SU-DHL-6 (cell line): ENCODE measurements at regions not wholly inside any gene's neighbourhood (a gene's known extent, or its start where the extent isn't known, plus 50 kb on each side); places are given as distances from the start of the nearest gene placed in this dataset.

Source experiments
- H2AFZ ChIP-seq: fragments of 200-600 bp; sonication (generic); 2 replicates; pipeline ENCODE4 v1.6.1; 2014; ENCODE audit warnings: low read depth, mild to moderate bottlenecking, moderate library complexity, mixed read lengths, antibody characterized with exemption, low read length; ENCODE audit not compliant: severe bottlenecking
- H3F3A ChIP-seq: fragments of 200-600 bp; shearing (Covaris generic); 2 replicates; pipeline ENCODE4 v1.6.0; 2016; ENCODE audit warnings: antibody characterized with exemption, mild to moderate bottlenecking; ENCODE audit not compliant: insufficient read depth
- H3K27ac ChIP-seq: fragments of 200-600 bp; sonication (generic); 2 replicates; pipeline ENCODE4 v1.5.1; 2016; ENCODE audit warnings: low read depth, mild to moderate bottlenecking, low read length, moderate library complexity, mixed read lengths
- H3K27me3 ChIP-seq: fragments of 200-600 bp; sonication (generic), shearing (Covaris generic); 2 replicates; pipeline ENCODE4 v1.6.0; 2014; ENCODE audit warnings: mild to moderate bottlenecking, low read length
- H3K36me3 ChIP-seq: fragments of 200-600 bp; sonication (generic); 2 replicates; pipeline ENCODE4 v1.6.1; 2014; ENCODE audit warnings: mild to moderate bottlenecking, low read length, mixed read lengths
- H3K4me2 ChIP-seq: fragments of 300-600, 200-600 bp; shearing (Covaris generic), sonication (generic); 2 replicates; pipeline ENCODE4 v1.6.0; 2014; ENCODE audit warnings: low read length, low read depth, mild to moderate bottlenecking; ENCODE audit not compliant: poor library complexity, severe bottlenecking
- H3K4me3 ChIP-seq: fragments of 200-600 bp; sonication (generic); 2 replicates; pipeline ENCODE4 v1.5.1; 2014; ENCODE audit warnings: antibody characterized with exemption, low read length, mild to moderate bottlenecking, mixed read lengths; ENCODE audit not compliant: insufficient read depth, poor library complexity, severe bottlenecking
- H3K79me2 ChIP-seq: fragments of 200-600 bp; sonication (generic); 2 replicates; pipeline ENCODE4 v1.6.1; 2014; ENCODE audit warnings: mild to moderate bottlenecking, low read length, moderate library complexity; ENCODE audit not compliant: insufficient read depth
- H3K9ac ChIP-seq: fragments of 200-600 bp; sonication (generic); 2 replicates; pipeline ENCODE4 v1.7.0; 2014; ENCODE audit warnings: mild to moderate bottlenecking, low read length
- H3K9me2 ChIP-seq: fragments of 200-600 bp; sonication (generic); replicated peaks from 2 replicates; pipeline ENCODE4 v1.6.1; 2014; ENCODE audit warnings: low read length; ENCODE audit not compliant: insufficient read depth
- H3K9me3 ChIP-seq: fragments of 200-600 bp; sonication (generic); 2 replicates; pipeline ENCODE4 v1.6.1; 2014; ENCODE audit warnings: low read length, mixed read lengths; ENCODE audit not compliant: insufficient read depth
- H4K20me1 ChIP-seq: fragments of 200-600 bp; sonication (generic); 2 replicates; pipeline ENCODE4 v1.6.1; 2014; ENCODE audit warnings: low read depth, mild to moderate bottlenecking, antibody characterized with exemption, low read length, moderate library complexity, mixed read lengths
- EZH2phosphoT487 ChIP-seq: fragments of 200-600 bp; sonication (generic), shearing (Covaris generic); conservative IDR thresholded peaks from 2 replicates; pipeline ENCODE4 v1.6.1; 2018; ENCODE audit warnings: mild to moderate bottlenecking, antibody characterized with exemption, low read length, moderate library complexity, mixed read lengths
- TF ChIP-seq, protein P1 (sequence below): fragments of 200-600 bp; sonication (generic); IDR thresholded peaks from one replicate; pipeline ENCODE4 v1.5.1; 2017; ENCODE audit warnings: antibody characterized with exemption, mild to moderate bottlenecking, low read length, moderate library complexity; ENCODE audit not compliant: insufficient read depth, poor library complexity, severe bottlenecking

DNA sequence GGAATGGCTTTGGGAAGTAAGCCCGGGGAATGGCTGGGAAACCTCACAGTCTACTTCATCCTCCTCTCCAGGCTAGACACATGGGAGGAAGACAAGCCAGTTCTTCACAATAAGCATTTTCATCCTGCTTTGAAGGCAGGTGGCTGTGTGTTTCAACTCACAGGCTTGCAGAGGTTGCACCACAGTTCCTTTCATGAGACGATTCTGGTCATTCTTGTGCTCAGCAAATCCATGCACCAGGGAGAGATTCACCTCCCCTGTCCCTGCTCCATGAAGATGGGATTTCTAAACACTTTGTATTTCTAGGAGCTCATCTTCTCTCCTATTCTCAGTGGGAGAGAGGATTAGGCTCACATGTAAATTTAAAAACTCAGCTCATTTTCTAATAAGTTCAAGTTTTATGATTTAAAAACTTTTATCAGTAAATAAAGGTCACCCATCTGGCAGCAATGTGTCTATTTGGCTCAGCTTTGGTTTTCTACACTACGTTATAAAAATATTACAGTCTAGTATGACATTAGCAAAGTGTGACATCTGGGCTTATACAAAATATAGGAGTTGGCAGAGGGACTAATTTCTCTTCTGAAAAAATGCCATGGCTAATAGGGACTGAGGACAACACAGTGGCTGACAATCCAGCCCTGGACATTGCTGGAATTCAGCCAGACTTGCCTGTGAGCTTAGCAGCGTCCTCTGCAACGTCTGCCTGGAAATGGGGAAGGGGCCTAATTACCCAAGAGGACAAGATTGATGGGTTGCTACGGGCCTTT lies 283.2 kb upstream of the SLC10A2 start:
- H3K9ac ChIP-seq = no peak overlapping the region
- H3K27ac ChIP-seq = no peak overlapping the region
- no peaks in the 10 kb centered on the region for H3F3A ChIP-seq
- no peaks in the 10 kb centered on the region for H3K36me3 ChIP-seq
- H3K4me3 ChIP-seq = no peak overlapping the region
- no peaks in the 10 kb centered on the region for H3K79me2 ChIP-seq
- TF ChIP-seq, protein P1, sequence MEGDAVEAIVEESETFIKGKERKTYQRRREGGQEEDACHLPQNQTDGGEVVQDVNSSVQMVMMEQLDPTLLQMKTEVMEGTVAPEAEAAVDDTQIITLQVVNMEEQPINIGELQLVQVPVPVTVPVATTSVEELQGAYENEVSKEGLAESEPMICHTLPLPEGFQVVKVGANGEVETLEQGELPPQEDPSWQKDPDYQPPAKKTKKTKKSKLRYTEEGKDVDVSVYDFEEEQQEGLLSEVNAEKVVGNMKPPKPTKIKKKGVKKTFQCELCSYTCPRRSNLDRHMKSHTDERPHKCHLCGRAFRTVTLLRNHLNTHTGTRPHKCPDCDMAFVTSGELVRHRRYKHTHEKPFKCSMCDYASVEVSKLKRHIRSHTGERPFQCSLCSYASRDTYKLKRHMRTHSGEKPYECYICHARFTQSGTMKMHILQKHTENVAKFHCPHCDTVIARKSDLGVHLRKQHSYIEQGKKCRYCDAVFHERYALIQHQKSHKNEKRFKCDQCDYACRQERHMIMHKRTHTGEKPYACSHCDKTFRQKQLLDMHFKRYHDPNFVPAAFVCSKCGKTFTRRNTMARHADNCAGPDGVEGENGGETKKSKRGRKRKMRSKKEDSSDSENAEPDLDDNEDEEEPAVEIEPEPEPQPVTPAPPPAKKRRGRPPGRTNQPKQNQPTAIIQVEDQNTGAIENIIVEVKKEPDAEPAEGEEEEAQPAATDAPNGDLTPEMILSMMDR = no peak
- TF ChIP-seq EZH2phosphoT487 = no peak
- H3K27me3 ChIP-seq = no peaks in the 10 kb centered on the region
- no peak overlapping the region for H3K4me2 ChIP-seq
- H4K20me1 ChIP-seq = no peaks in the 10 kb centered on the region
- H3K9me3 ChIP-seq = no peaks in the 10 kb centered on the region
- H3K9me2 ChIP-seq = no peaks in the 10 kb centered on the region; the same call in 1 of the 2 replicates
- no peak overlapping the region for H2AFZ ChIP-seq

DNA sequence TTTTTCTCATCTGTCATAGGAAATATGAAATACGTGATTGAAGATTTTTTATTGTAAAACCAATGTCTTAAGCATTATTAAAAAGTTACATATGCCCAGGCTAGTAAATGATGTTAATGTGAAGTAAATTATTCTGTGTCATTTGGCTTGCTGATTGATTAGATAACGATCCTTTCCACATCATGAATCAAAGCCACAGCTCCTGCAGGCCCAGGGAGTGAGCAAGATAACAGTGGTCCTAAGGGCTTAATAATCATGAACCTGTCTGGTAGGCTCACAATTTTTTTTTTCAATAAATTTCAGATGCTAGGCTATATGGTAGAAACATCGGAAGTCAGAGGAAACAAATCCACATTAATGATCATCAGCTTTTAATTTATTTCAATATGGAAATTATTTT lies 269.0 kb upstream of the SLC10A2 start:
- Histone ChIP-seq H3K9me2 (no peaks in the 10 kb centered on the region), H4K20me1 (no peaks in the 10 kb centered on the region), H3K4me3 (no peak overlapping the region), H3F3A (no peaks in the 10 kb centered on the region), H3K4me2 (no peak overlapping the region), H3K9me3 (no peaks in the 10 kb centered on the region), H2AFZ (no peak overlapping the region), H3K9ac (no peak overlapping the region), H3K79me2 (no peaks in the 10 kb centered on the region), H3K27ac (no peak overlapping the region), H3K27me3 (no peaks in the 10 kb centered on the region), H3K36me3 (no peaks in the 10 kb centered on the region)
- no peak for TF ChIP-seq EZH2phosphoT487
- TF ChIP-seq, protein P1 = no peak

DNA sequence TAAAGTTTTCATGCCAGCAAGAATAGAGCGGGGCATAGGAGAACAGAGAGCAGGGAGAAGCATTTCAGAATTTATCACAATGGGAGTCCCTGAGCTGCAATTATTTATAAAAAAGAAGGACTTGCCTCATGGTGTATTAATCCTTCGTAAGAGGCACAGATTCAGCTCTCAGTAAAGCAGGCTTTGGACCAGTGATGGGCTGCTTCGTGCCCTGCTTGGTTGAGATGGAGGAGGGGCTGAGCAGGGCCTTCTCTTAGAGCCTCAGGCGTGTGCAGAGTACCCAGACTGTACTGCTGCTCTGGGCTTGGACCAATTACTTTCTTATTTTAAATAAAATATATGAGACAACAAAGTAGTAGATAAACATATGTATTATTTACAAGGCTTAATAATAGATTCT lies 265.7 kb upstream of the SLC10A2 start:
- H3K27ac ChIP-seq = no peak overlapping the region
- TF ChIP-seq EZH2phosphoT487 = no peak
- TF ChIP-seq, protein P1 = no peak

More for the DNA sequence above, 265.7 kb upstream of the SLC10A2 start:
- H3K4me3 ChIP-seq = no peak overlapping the region
- no peaks in the 10 kb centered on the region for H3K9me2 ChIP-seq
- H3K9me3 ChIP-seq = no peaks in the 10 kb centered on the region
- H3K27me3 ChIP-seq = no peaks in the 10 kb centered on the region
- H3F3A ChIP-seq = no peaks in the 10 kb centered on the region
- no peaks in the 10 kb centered on the region for H3K36me3 ChIP-seq
- H3K79me2 ChIP-seq = no peaks in the 10 kb centered on the region
- no peak overlapping the region for H3K9ac ChIP-seq
- H4K20me1 ChIP-seq = no peaks in the 10 kb centered on the region
- no peak overlapping the region for H2AFZ ChIP-seq
- H3K4me2 ChIP-seq = no peak overlapping the region
